Suprapubic skin (tissue), 3 donors: ENCODE measurements at regions not wholly inside any gene's neighbourhood (a gene's known extent, or its start where the extent isn't known, plus 50 kb on each side); places are given as distances from the start of the nearest gene placed in this dataset.

Experiments used
- CTCF ChIP-seq, 2 donors: fragments of 200-600 bp in 1 of 2; fragments of 450-650 bp in 1 of 2; sonication (generic) in 1 of 2; IDR thresholded peaks; one replicate each; pipeline ENCODE4 v1.5.1; 2016 to 2019; ENCODE audit warnings: antibody characterized with exemption in 2 of 2, mild to moderate bottlenecking in 1 of 2, moderate library complexity in 1 of 2
- POLR2A ChIP-seq, 2 donors: fragments of 450-650 bp; IDR thresholded peaks; one replicate each; pipeline ENCODE4 v1.6.1; 2017; ENCODE audit warnings: antibody characterized with exemption in 2 of 2, mild to moderate bottlenecking in 2 of 2, moderate library complexity in 2 of 2

GRCh38 chr4:3363411-3364141 is 70.8 kb downstream of the RGS12 start:
- TF ChIP-seq CTCF (IDR thresholded peaks at IDR 0.05) (no peak), POLR2A (IDR thresholded peaks at IDR 0.05) (no peak)
